GM13976 (cell line): ENCODE measurements at regions not wholly inside any gene's neighbourhood (a gene's known extent, or its start where the extent isn't known, plus 50 kb on each side); places are given as distances from the start of the nearest gene placed in this dataset.
"Not testable (repeated sequence)": the region's sequence is repeated elsewhere in the genome, so short reads cannot be mapped to it uniquely, and the experiment has no call there.

Experiments used
- DNase-seq: peaks from one replicate; pipeline ENCODE4 v3.0.0; 2012; ENCODE audit warnings: low spot score
- CTCF ChIP-seq: IDR thresholded peaks from 2 replicates; pipeline ENCODE4 v1.5.1; 2012; ENCODE audit warnings: borderline replicate concordance, mild to moderate bottlenecking; ENCODE audit not compliant: insufficient read depth; ENCODE audit errors: extremely low read depth, missing control alignments, control extremely low read depth
- in situ Hi-C: fragments of 300-500 bp; cut with MboI; formaldehyde crosslinking; loops from one replicate; pipeline ENCODE4 v1.12.0; 2022; ENCODE audit warnings: low sequenced_read_pairs, mixed read lengths, inconsistent platforms; ENCODE audit not compliant: unreplicated experiment

- TF ChIP-seq CTCF, result no peak
- in situ Hi-C loops, result loop anchor here (25.0 kb wide), 1 partner anchor 107 kb away; no protein-coding TSS in a partner anchor
- no peak for DNase-seq
Observed at GRCh38 chr17:63019138-63019873, 53.3 kb downstream of the TANC2 start.

GRCh38 chr17:63022567-63022966, 56.5 kb downstream of the TANC2 start:
- DNase-seq, result no peak
- no peak for TF ChIP-seq CTCF
- in situ Hi-C loops, result loop anchor here (25.0 kb wide), 1 partner anchor 110 kb away; no protein-coding TSS in a partner anchor

GRCh38 chr17:63023049-63023448, 57.0 kb downstream of the TANC2 start:
- DNase-seq, result no peak
- in situ Hi-C loops, result loop anchor here (25.0 kb wide), 1 partner anchor 111 kb away; no protein-coding TSS in a partner anchor
- no peak for TF ChIP-seq CTCF

GRCh38 chr17:63024201-63024600, 58.2 kb downstream of the TANC2 start:
- no peak for TF ChIP-seq CTCF
- in situ Hi-C loops, result loop anchor here (25.0 kb wide), 1 partner anchor 112 kb away; no protein-coding TSS in a partner anchor
- no peak for DNase-seq

GRCh38 chr17:63024716-63025115, 58.7 kb downstream of the TANC2 start:
- no peak for TF ChIP-seq CTCF
- in situ Hi-C loops, result loop anchor here (25.0 kb wide), 2 partner anchors 112 to 113 kb away; no protein-coding TSS in a partner anchor
- no peak for DNase-seq

GRCh38 chr17:63025637-63026036, 59.6 kb downstream of the TANC2 start:
- in situ Hi-C loops, result loop anchor here (25.0 kb wide), 1 partner anchor 112 kb away; no protein-coding TSS in a partner anchor
- not testable (repeated sequence) for DNase-seq

- no peak for TF ChIP-seq CTCF
- DNase-seq, result no peak
- in situ Hi-C loops, result loop anchor here (25.0 kb wide), 1 partner anchor 108 kb away; no protein-coding TSS in a partner anchor
Observed at GRCh38 chr17:63029541-63029940, 63.5 kb downstream of the TANC2 start.
